ENCODE measurements at regions not wholly inside any gene's neighbourhood (a gene's known extent, or its start where the extent isn't known, plus 50 kb on each side); places are given as distances from the start of the nearest gene placed in this dataset.

DNA sequence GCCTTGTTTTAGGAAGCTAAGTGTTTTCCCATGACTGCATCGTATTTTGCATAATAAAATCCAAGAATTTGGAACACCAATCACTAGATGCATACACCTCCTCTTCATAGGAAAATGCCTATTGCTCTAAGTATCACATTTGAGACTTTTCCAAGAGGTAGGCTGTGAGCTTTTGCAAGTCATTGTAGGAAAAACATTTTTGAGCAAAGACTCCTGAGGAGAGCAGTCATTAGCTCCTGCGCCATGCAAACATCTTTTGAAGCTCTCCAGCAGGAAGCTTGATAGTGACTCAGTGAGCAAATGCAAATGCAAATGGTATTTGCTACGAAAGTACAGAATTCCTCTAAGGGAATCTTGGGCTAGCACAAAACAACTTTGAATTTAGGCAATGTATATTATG, 750.4 kb downstream of the QKI start:
- Mint-ChIP-seq H3K27ac (ENCODE audit: low read depth, unreplicated experiment) (no peak overlapping the region), H3K27me3 (ENCODE audit: insufficient read depth, unreplicated experiment) (no peaks in the 10 kb centered on the region), H3K4me1 (ENCODE audit: insufficient read depth, unreplicated experiment) (peaks cover 5% of the 10 kb centered on the region), H3K4me3 (ENCODE audit: unreplicated experiment) (no peak overlapping the region), H3K9me3 (ENCODE audit: unreplicated experiment) (no peaks in the 10 kb centered on the region), H3K36me3 (ENCODE audit: insufficient read depth, unreplicated experiment) (no peaks in the 10 kb centered on the region)
- BruUV-seq (replicated peaks) = no TSS peak
- no peak for DNase-seq (ENCODE audit: unreplicated experiment)
- TF ChIP-seq, protein P1, sequence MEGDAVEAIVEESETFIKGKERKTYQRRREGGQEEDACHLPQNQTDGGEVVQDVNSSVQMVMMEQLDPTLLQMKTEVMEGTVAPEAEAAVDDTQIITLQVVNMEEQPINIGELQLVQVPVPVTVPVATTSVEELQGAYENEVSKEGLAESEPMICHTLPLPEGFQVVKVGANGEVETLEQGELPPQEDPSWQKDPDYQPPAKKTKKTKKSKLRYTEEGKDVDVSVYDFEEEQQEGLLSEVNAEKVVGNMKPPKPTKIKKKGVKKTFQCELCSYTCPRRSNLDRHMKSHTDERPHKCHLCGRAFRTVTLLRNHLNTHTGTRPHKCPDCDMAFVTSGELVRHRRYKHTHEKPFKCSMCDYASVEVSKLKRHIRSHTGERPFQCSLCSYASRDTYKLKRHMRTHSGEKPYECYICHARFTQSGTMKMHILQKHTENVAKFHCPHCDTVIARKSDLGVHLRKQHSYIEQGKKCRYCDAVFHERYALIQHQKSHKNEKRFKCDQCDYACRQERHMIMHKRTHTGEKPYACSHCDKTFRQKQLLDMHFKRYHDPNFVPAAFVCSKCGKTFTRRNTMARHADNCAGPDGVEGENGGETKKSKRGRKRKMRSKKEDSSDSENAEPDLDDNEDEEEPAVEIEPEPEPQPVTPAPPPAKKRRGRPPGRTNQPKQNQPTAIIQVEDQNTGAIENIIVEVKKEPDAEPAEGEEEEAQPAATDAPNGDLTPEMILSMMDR (IDR thresholded peaks at IDR 0.05; ENCODE audit: unreplicated experiment) = no peak
- POLR2A ChIA-PET = interaction anchor here (0.6 kb wide), 2 partner anchors 229 to 801 kb away, joined by 3 read pairs; no protein-coding TSS in a partner anchor
- intact Hi-C loops (cut with micrococcal nuclease) = no loop called here
- CTCF ChIA-PET = interaction anchor here (0.7 to 0.9 kb wide), 4 partner anchors 10 to 1078 kb away, joined by 3 to 4 read pairs (median 4); no protein-coding TSS in a partner anchor

- Mint-ChIP-seq H3K9me3 (ENCODE audit: unreplicated experiment) (peaks cover 6% of the 10 kb centered on the region), H3K4me3 (ENCODE audit: unreplicated experiment) (no peak overlapping the region), H3K36me3 (ENCODE audit: insufficient read depth, unreplicated experiment) (no peaks in the 10 kb centered on the region), H3K27ac (ENCODE audit: low read depth, unreplicated experiment) (no peak overlapping the region), H3K27me3 (ENCODE audit: insufficient read depth, unreplicated experiment) (no peaks in the 10 kb centered on the region), H3K4me1 (ENCODE audit: insufficient read depth, unreplicated experiment) (peaks cover 5% of the 10 kb centered on the region)
- CTCF ChIA-PET = interaction anchor here (0.7 kb wide), 1 partner anchor 204 kb away, joined by 3 read pairs; no protein-coding TSS in a partner anchor
- no peak for DNase-seq (ENCODE audit: unreplicated experiment)
- TF ChIP-seq, protein P1 (IDR thresholded peaks at IDR 0.05; ENCODE audit: unreplicated experiment) = no peak
- no TSS peak for BruUV-seq (replicated peaks)
- intact Hi-C loops (cut with micrococcal nuclease) = no loop called here
- POLR2A ChIA-PET = no interaction called here
These were observed 748.7 kb downstream of the QKI start for GRCh38 chr6:164163239-164163638.

- no peak overlapping the region for H3K27ac Mint-ChIP-seq (ENCODE audit: low read depth, unreplicated experiment)
- H3K36me3 Mint-ChIP-seq (ENCODE audit: insufficient read depth, unreplicated experiment) = no peaks in the 10 kb centered on the region
- BruUV-seq (replicated peaks) = no TSS peak
- CTCF ChIA-PET = no interaction called here
- TF ChIP-seq, protein P1 (IDR thresholded peaks at IDR 0.05; ENCODE audit: unreplicated experiment) = no peak
- POLR2A ChIA-PET = no interaction called here
- no peaks in the 10 kb centered on the region for H3K27me3 Mint-ChIP-seq (ENCODE audit: insufficient read depth, unreplicated experiment)
- DNase-seq (ENCODE audit: unreplicated experiment) = no peak
- peaks cover 26% of the 10 kb centered on the region for H3K9me3 Mint-ChIP-seq (ENCODE audit: unreplicated experiment)
- no peak overlapping the region for H3K4me3 Mint-ChIP-seq (ENCODE audit: unreplicated experiment)
- intact Hi-C loops (cut with micrococcal nuclease) = no loop called here
- peaks cover 5% of the 10 kb centered on the region for H3K4me1 Mint-ChIP-seq (ENCODE audit: insufficient read depth, unreplicated experiment)
These were observed 744.5 kb downstream of the QKI start for GRCh38 chr6:164159061-164159460.

DNA sequence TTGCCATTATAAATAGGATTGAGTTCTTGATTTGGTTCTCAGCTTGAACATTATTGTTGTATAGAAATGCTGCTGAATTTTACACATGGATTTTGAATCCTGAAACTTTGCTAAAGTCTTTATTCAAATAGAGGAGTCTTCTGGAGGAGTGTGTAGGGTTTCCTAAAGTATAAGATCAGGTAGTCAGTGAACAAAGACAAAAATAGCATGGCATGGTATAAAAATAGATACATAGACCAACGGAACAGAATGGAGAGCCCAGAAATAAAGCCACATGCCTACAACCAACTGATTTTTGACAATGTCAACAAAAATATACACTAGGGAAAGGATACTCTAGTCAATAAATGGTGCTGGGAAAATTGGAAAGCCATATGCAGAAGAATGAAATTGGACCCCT, 740.1 kb downstream of the QKI start:
- Mint-ChIP-seq H3K36me3 (ENCODE audit: insufficient read depth, unreplicated experiment) (no peaks in the 10 kb centered on the region), H3K9me3 (ENCODE audit: unreplicated experiment) (peaks cover 26% of the 10 kb centered on the region), H3K4me1 (ENCODE audit: insufficient read depth, unreplicated experiment) (no peaks in the 10 kb centered on the region), H3K4me3 (ENCODE audit: unreplicated experiment) (no peak overlapping the region), H3K27ac (ENCODE audit: low read depth, unreplicated experiment) (no peak overlapping the region), H3K27me3 (ENCODE audit: insufficient read depth, unreplicated experiment) (no peaks in the 10 kb centered on the region)
- no TSS peak for BruUV-seq (replicated peaks)
- TF ChIP-seq, protein P1 (IDR thresholded peaks at IDR 0.05; ENCODE audit: unreplicated experiment) = no peak
- no peak for DNase-seq (ENCODE audit: unreplicated experiment)
- POLR2A ChIA-PET = no interaction called here
- CTCF ChIA-PET = no interaction called here
- intact Hi-C loops (cut with micrococcal nuclease) = no loop called here
